HUES6 (cell line): ENCODE measurements at regions not wholly inside any gene's neighbourhood (a gene's known extent, or its start where the extent isn't known, plus 50 kb on each side); places are given as distances from the start of the nearest gene placed in this dataset.
"Not testable (repeated sequence)": the region's sequence is repeated elsewhere in the genome, so short reads cannot be mapped to it uniquely, and the experiment has no call there.

ENCODE experiments used
- H3K27ac ChIP-seq: 2 replicates; pipeline ENCODE4 v1.7.0; 2013; ENCODE audit warnings: low read depth, mild to moderate bottlenecking, low read length, inconsistent platforms
- H3K27me3 ChIP-seq: 2 replicates; pipeline ENCODE4 v1.6.1; 2013; ENCODE audit warnings: low read length; ENCODE audit not compliant: control insufficient read depth, insufficient read depth
- H3K36me3 ChIP-seq: 2 replicates; pipeline ENCODE4 v1.6.1; 2013; ENCODE audit warnings: low read length; ENCODE audit not compliant: control insufficient read depth, insufficient read depth
- H3K4me1 ChIP-seq: 2 replicates; pipeline ENCODE4 v1.6.1; 2013; ENCODE audit warnings: low read length; ENCODE audit not compliant: control insufficient read depth, insufficient read depth
- H3K4me3 ChIP-seq: 2 replicates; pipeline ENCODE4 v1.5.1; 2013; ENCODE audit warnings: low read depth, low read length
- H3K9ac ChIP-seq: one replicate; pipeline ENCODE4 v1.6.1; 2013; ENCODE audit warnings: mild to moderate bottlenecking, low read length
- H3K9me3 ChIP-seq: 2 replicates; pipeline ENCODE4 v1.6.1; 2013; ENCODE audit warnings: low read depth, low read length; ENCODE audit not compliant: control insufficient read depth, insufficient read depth

- Histone ChIP-seq H3K4me1 (no peaks in the 10 kb centered on the region), H3K27me3 (no peaks in the 10 kb centered on the region), H3K9me3 (0 out of 2 replicates have a peak, but pooled peaks cover 2% of the 10 kb centered on the region), H3K27ac (no peak overlapping the region), H3K9ac (no peak overlapping the region), H3K36me3 (no peaks in the 10 kb centered on the region), H3K4me3 (no peak overlapping the region)
Observed at GRCh38 chr5:26416911-26417310, 621.5 kb downstream of the CDH9 start.

DNA sequence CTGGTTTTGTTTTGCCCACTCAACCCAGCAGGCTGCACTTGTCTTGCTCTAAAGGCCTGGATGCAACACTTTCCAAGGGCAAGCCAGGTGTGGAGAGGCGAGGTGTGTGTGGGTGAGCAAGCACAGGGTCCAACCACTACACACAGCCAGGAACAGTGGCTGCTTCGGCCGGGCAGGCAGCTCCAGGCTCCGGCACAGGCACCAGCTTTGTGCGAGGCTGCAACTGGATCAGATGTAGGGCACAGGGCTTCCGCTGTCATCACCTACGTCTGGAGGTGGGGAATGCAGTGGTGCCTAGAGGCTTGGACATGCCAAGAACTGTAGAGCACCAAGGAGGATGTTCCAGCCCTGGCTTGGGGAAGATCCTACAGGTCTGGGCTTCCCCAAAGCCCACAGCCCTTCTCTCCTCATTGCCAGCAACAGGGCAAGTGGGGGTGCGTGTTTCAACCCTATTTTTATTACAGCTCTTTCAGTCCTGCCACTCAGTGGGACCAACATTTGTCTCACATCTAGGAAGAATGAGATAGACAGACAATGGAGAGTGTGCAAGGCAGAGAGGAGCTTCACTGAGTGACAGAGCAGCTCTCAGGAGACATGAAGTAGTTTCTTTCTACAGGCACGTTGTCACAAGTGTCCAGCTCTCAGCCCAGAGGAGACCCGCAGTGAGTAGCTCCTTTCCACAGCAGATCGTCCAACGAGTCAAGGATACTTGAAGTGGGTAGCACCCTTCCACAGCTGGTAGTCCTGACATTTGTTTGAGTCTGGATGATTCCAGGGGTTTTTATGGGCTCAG, 622.2 kb downstream of the CDH9 start:
- Histone ChIP-seq H3K4me1 (no peaks in the 10 kb centered on the region), H3K4me3 (no peak overlapping the region), H3K27me3 (no peaks in the 10 kb centered on the region), H3K27ac (no peak overlapping the region), H3K9me3 (0 out of 2 replicates have a peak, but pooled peaks cover 2% of the 10 kb centered on the region), H3K9ac (no peak overlapping the region), H3K36me3 (no peaks in the 10 kb centered on the region)

GRCh38 chr5:26390608-26391007, 647.8 kb downstream of the CDH9 start:
- H3K9me3 ChIP-seq = no peaks in the 10 kb centered on the region
- H3K27me3 ChIP-seq = no peaks in the 10 kb centered on the region
- no peaks in the 10 kb centered on the region for H3K4me1 ChIP-seq
- no peak overlapping the region for H3K9ac ChIP-seq
- H3K27ac ChIP-seq = no peak overlapping the region
- no peaks in the 10 kb centered on the region for H3K36me3 ChIP-seq
- no peak overlapping the region for H3K4me3 ChIP-seq

GRCh38 chr5:26388976-26389375, 649.4 kb downstream of the CDH9 start:
- H3K27ac ChIP-seq = no peak overlapping the region
- no peaks in the 10 kb centered on the region for H3K36me3 ChIP-seq
- H3K9ac ChIP-seq = no peak overlapping the region
- H3K4me3 ChIP-seq = no peak overlapping the region
- no peaks in the 10 kb centered on the region for H3K9me3 ChIP-seq
- no peaks in the 10 kb centered on the region for H3K27me3 ChIP-seq
- no peaks in the 10 kb centered on the region for H3K4me1 ChIP-seq

GRCh38 chr5:26386532-26386931, 651.9 kb downstream of the CDH9 start:
- Histone ChIP-seq H3K27ac (no peak overlapping the region), H3K9ac (no peak overlapping the region), H3K9me3 (no peaks in the 10 kb centered on the region), H3K4me3 (no peak overlapping the region), H3K36me3 (no peaks in the 10 kb centered on the region), H3K4me1 (no peaks in the 10 kb centered on the region), H3K27me3 (no peaks in the 10 kb centered on the region)

GRCh38 chr5:26364624-26365023, 673.8 kb downstream of the CDH9 start:
- not testable (repeated sequence) for H3K27me3 ChIP-seq, H3K4me3 ChIP-seq, H3K4me1 ChIP-seq, H3K36me3 ChIP-seq, H3K9ac ChIP-seq, H3K27ac ChIP-seq
- H3K9me3 ChIP-seq = peaks cover 15% of the 10 kb centered on the region

GRCh38 chr5:26343801-26344325, 694.5 kb downstream of the CDH9 start:
- Histone ChIP-seq H3K9me3 (peaks cover 4% of the 10 kb centered on the region; the same call in 1 of the 2 replicates), H3K9ac (no peak overlapping the region), H3K4me3 (no peak overlapping the region), H3K4me1 (no peaks in the 10 kb centered on the region), H3K27ac (no peak overlapping the region), H3K36me3 (no peaks in the 10 kb centered on the region), H3K27me3 (no peaks in the 10 kb centered on the region)

DNA sequence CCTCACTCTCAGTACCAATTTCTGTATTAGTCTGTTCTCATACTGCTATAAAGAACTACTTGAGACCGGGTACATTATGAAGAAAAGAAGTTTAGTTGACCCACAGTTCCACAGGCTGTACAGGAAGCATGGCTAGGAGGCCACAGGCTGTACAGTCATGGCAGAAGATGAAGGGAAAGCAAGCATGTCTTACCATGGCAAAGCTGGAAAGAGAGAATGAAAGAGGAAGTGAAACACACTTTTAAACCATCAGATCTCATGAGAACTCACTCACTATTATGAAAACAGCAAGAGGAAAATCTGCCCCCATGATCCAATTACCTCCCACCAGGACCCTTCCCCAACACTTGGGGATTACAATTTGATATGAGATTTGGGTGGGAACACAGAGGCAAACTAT, 698.8 kb downstream of the CDH9 start:
- H3K36me3 ChIP-seq = no peaks in the 10 kb centered on the region
- H3K4me3 ChIP-seq = no peak overlapping the region
- H3K27ac ChIP-seq = no peak overlapping the region
- peaks cover 4% of the 10 kb centered on the region; the same call in 1 of the 2 replicates for H3K9me3 ChIP-seq
- no peaks in the 10 kb centered on the region for H3K4me1 ChIP-seq
- H3K27me3 ChIP-seq = no peaks in the 10 kb centered on the region
- no peak overlapping the region for H3K9ac ChIP-seq

DNA sequence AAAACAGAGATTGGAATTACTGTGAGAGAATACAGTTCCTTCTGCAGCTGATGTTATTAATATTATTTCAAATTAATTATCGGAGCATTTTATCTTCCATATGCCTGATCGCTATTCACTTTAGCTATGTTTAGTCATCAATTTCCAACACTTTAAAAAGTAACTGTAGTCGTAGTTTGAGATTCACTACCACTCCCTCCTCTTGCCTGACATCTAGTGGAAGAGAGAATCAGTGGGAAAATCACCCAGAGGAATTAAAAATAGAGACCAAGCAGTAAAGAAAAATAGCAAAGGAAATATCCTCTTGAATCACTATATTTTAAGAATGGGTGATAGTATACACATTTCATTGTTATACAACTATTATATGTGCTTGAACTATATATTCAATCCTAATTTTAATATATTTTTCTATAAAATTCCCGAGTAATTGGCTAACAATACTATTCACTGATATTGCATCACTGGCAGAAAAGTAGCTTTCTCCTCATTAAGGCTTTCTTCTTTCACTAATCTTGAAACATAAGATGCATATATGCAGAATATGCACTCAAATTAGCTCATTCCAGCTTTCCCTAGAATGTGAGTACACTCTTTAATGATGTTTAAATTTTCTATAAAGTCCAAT, 708.7 kb downstream of the CDH9 start:
- Histone ChIP-seq H3K27ac (no peak overlapping the region), H3K9me3 (no peaks in the 10 kb centered on the region), H3K36me3 (no peaks in the 10 kb centered on the region), H3K4me1 (no peaks in the 10 kb centered on the region), H3K27me3 (no peaks in the 10 kb centered on the region), H3K4me3 (no peak overlapping the region), H3K9ac (no peak overlapping the region)

GRCh38 chr5:26326153-26326759, 712.1 kb downstream of the CDH9 start:
- no peak overlapping the region for H3K27ac ChIP-seq
- H3K4me1 ChIP-seq = no peaks in the 10 kb centered on the region
- H3K36me3 ChIP-seq = no peaks in the 10 kb centered on the region
- H3K27me3 ChIP-seq = no peaks in the 10 kb centered on the region
- no peaks in the 10 kb centered on the region for H3K9me3 ChIP-seq
- no peak overlapping the region for H3K9ac ChIP-seq
- H3K4me3 ChIP-seq = no peak overlapping the region

DNA sequence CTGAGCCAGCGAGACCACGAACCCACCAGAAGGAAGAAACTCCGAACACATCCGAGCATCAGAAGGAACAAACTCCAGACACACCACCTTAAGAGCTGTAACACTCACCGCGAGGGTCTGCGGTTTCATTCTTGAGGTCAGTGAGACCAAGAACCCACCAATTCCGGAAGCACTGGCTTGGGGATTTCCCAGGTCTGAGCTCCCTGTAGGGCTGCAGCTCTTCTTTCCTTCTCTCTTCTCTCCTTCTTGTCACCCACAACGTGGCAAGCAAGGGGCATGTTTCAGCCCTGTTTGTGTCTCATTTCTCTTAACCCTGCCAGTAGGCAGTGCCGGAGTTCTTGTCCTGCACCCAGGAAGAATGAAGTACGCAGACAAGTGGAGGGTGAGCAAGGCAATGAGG, 713.0 kb downstream of the CDH9 start:
- not testable (repeated sequence) for H3K9ac ChIP-seq, H3K36me3 ChIP-seq, H3K4me3 ChIP-seq, H3K4me1 ChIP-seq, H3K27ac ChIP-seq, H3K9me3 ChIP-seq, H3K27me3 ChIP-seq
